ENCODE measurements at regions not wholly inside any gene's neighbourhood (a gene's known extent, or its start where the extent isn't known, plus 50 kb on each side); places are given as distances from the start of the nearest gene placed in this dataset.
"Not testable (repeated sequence)": the region's sequence is repeated elsewhere in the genome, so short reads cannot be mapped to it uniquely, and the experiment has no call there.

GRCh38 chr1:54474310-54475251 is 68.4 kb upstream of the SSBP3 start:
- H3K4me3 ChIP-seq (ENCODE audit: low read length), result peak overlapping the region; percentile 25
- DNase-seq (ENCODE audit: low read depth), result no peak
- TF ChIP-seq CTCF (conservative IDR thresholded peaks at IDR 0.05; ENCODE audit: low read depth, low read length), result no peak

GRCh38 chr1:54471588-54471987 is 65.4 kb upstream of the SSBP3 start:
- no peak overlapping the region for H3K4me3 ChIP-seq (ENCODE audit: low read length)
- no peak for TF ChIP-seq CTCF (conservative IDR thresholded peaks at IDR 0.05; ENCODE audit: low read depth, low read length)
- DNase-seq (ENCODE audit: low read depth), result no peak

GRCh38 chr1:54469444-54469843 is 63.2 kb upstream of the SSBP3 start:
- H3K4me3 ChIP-seq (ENCODE audit: low read length); DNase-seq (ENCODE audit: low read depth): not testable (repeated sequence)

GRCh38 chr1:54468288-54469084 is 62.3 kb upstream of the SSBP3 start:
- TF ChIP-seq CTCF (conservative IDR thresholded peaks at IDR 0.05; ENCODE audit: low read depth, low read length), result peak; percentile 12
- DNase-seq (ENCODE audit: low read depth); H3K4me3 ChIP-seq (ENCODE audit: low read length): not testable (repeated sequence)

GRCh38 chr1:54465351-54465811 is 59.2 kb upstream of the SSBP3 start:
- DNase-seq (ENCODE audit: low read depth), result no peak
- no peak overlapping the region for H3K4me3 ChIP-seq (ENCODE audit: low read length)
- no peak for TF ChIP-seq CTCF (conservative IDR thresholded peaks at IDR 0.05; ENCODE audit: low read depth, low read length)

- no peak for DNase-seq (ENCODE audit: low read depth)
- H3K4me3 ChIP-seq (ENCODE audit: low read length), result no peak overlapping the region
- no peak for TF ChIP-seq CTCF (conservative IDR thresholded peaks at IDR 0.05; ENCODE audit: low read depth, low read length)
These were observed 58.4 kb upstream of the SSBP3 start for GRCh38 chr1:54464477-54465146.

GRCh38 chr1:54464031-54464476 is 57.9 kb upstream of the SSBP3 start:
- no peak for DNase-seq (ENCODE audit: low read depth)
- no peak overlapping the region for H3K4me3 ChIP-seq (ENCODE audit: low read length)
- TF ChIP-seq CTCF (conservative IDR thresholded peaks at IDR 0.05; ENCODE audit: low read depth, low read length), result no peak
